Stomach (tissue), 8 donors: ENCODE measurements at regions not wholly inside any gene's neighbourhood (a gene's known extent, or its start where the extent isn't known, plus 50 kb on each side); places are given as distances from the start of the nearest gene placed in this dataset.

Experiments
- DNase-seq, 2 donors: peaks; one replicate each; pipeline versions ENCODE4 v3.0.0 to v3.0.0-alpha.2; 2013 to 2019
- H3K27ac ChIP-seq, 5 donors: fragments of 200-600 bp in 4 of 5; sonication (generic) in 4 of 5; one replicate each; pipeline ENCODE4 v1.5.1; 2013 to 2019; ENCODE audit warnings: mild to moderate bottlenecking in 1 of 5, moderate library complexity in 1 of 5
- H3K27me3 ChIP-seq, 3 donors: fragments of 200-600 bp; sonication (generic); one replicate each; pipeline ENCODE4 v1.5.1; 2017 to 2019; ENCODE audit warnings: mixed run types in 1 of 3
- H3K36me3 ChIP-seq, 4 donors: fragments of 200-600 bp; sonication (generic); 1 replicate in 3 of 4; 2 replicates in 1 of 4; pipeline ENCODE4 v1.5.1; 2016 to 2019
- H3K4me1 ChIP-seq, 4 donors: fragments of 200-600 bp; sonication (generic); one replicate each; pipeline ENCODE4 v1.5.1; 2016 to 2019
- H3K4me3 ChIP-seq, 4 donors: fragments of 200-600 bp; sonication (generic) in 3 of 4; one replicate each; pipeline ENCODE4 v1.5.1; 2016 to 2019; ENCODE audit warnings: mild to moderate bottlenecking in 1 of 4
- H3K9me3 ChIP-seq, 4 donors: fragments of 200-600 bp; sonication (generic); one replicate each; pipeline ENCODE4 v1.5.1; 2016 to 2019
- CTCF ChIP-seq, 7 experiments: fragments of 450-650 bp in 4 of 7; fragments of 200-600 bp in 3 of 7; sonication (generic) in 3 of 7; IDR thresholded peaks; one replicate each; pipeline ENCODE4 v1.5.1; 2016 to 2019; ENCODE audit warnings: antibody characterized with exemption in 7 of 7, control low read depth in 2 of 7, mild to moderate bottlenecking in 1 of 7
- EP300 ChIP-seq: sonication (generic); formaldehyde crosslinking; IDR thresholded peaks from one replicate; pipeline ENCODE4 v1.6.1; 2017; ENCODE audit warnings: antibody characterized with exemption
- POLR2A ChIP-seq, 4 donors: fragments of 450-650 bp; IDR thresholded peaks; one replicate each; pipeline ENCODE4 v1.6.1; 2016; ENCODE audit warnings: antibody characterized with exemption in 4 of 4, control low read depth in 2 of 4, mild to moderate bottlenecking in 1 of 4, moderate library complexity in 1 of 4
- POLR2AphosphoS5 ChIP-seq, 3 donors: sonication (generic); formaldehyde crosslinking; IDR thresholded peaks; one replicate each; pipeline ENCODE4 v1.6.1; 2016; ENCODE audit warnings: antibody characterized with exemption in 3 of 3
- WGBS, 5 donors: extraction: QIAGEN DNeasy Blood & Tissue Kit in 3 of 5; methylation state at CpG; one replicate each; pipeline versions ENCODE4 v1.1.5 to v1.1.7; 2013 to 2018; 5-methylcytosine and 5-hydroxymethylcytosine counted together
- intact Hi-C: fragments of 100-400 bp; cut with DNase I; formaldehyde crosslinking; loops from one replicate; pipeline ENCODE4 v1.15.1; 2023; ENCODE audit warnings: low total_unique reads
- donor health status: healthy with polysubstance abuse.
- donor health status: Bipolar disorder and iron deficiency.
- donor health status: healthy.

DNA sequence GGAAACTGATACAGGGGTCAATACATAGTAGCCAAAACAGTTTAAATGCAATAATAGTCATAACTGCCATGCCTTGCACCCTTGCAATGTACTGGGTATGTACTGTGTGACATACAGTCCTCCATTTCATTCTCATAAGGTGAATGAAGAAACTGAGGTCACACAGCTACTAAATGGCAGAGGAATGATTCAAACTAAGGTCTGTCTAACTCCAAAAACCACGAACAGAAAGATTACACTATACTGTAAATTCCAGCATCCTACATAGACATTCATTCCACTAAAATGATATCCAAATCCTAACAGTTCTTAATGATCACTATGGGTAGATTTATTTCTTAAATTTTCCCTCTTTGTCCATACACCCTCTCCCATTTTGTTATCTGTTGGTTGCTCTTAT, 238.1 kb upstream of the SERP2 start:
- H3K36me3 ChIP-seq = no peaks in the 10 kb centered on the region
- DNase-seq = no peak
- no peak for TF ChIP-seq EP300
- TF ChIP-seq POLR2A (IDR thresholded peaks at IDR 0.05) = no peak
- TF ChIP-seq CTCF (IDR thresholded peaks at IDR 0.05) = no peak
- TF ChIP-seq POLR2AphosphoS5 (IDR thresholded peaks at IDR 0.05) = no peak
- 71 to 88% (median 74%) methylated on average over 1 of the region's 1 CpG for WGBS, 5 donors
- peaks cover 4 to 13% (median 7%) of the 10 kb centered on the region in 4 donors for H3K4me1 ChIP-seq
- H3K27ac ChIP-seq = no peak overlapping the region
- no peak overlapping the region for H3K4me3 ChIP-seq
- no peaks in the 10 kb centered on the region for H3K9me3 ChIP-seq
- intact Hi-C loops = no loop called here
- no peaks in the 10 kb centered on the region for H3K27me3 ChIP-seq

- 64 to 81% (median 74%) methylated on average over 5 of the region's 5 CpGs for WGBS, 5 donors
- H3K27ac ChIP-seq = no peak overlapping the region
- no peaks in the 10 kb centered on the region for H3K9me3 ChIP-seq
- TF ChIP-seq EP300 (no peak), CTCF (IDR thresholded peaks at IDR 0.05) (no peak), POLR2AphosphoS5 (IDR thresholded peaks at IDR 0.05) (no peak), POLR2A (IDR thresholded peaks at IDR 0.05) (no peak)
- no peaks in the 10 kb centered on the region for H3K36me3 ChIP-seq
- no peak overlapping the region for H3K4me3 ChIP-seq
- no peaks in the 10 kb centered on the region for H3K27me3 ChIP-seq
- intact Hi-C loops = no loop called here
- peaks cover 14 to 23% (median 19%) of the 10 kb centered on the region in 4 donors for H3K4me1 ChIP-seq
- DNase-seq = no peak
These were observed 236.8 kb upstream of the SERP2 start for GRCh38 chr13:44136696-44137268.

DNA sequence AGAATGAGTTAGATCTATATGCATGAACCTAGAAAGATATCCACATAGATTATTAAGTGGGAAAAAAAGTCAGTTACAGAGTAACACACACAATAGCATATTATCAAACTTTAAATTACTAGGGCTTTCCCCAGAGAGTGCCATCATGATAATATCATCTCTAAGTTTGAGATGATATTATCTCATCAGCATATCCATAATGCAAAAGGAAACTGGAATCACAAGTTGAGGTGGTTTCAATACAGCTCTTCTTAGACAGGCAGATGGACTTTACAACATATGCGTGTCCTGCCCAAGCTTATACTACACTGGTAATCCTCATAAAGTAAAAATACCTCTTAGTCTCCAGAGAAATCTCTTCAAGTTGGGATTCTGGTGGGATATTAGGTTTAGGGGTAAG, 236.2 kb upstream of the SERP2 start:
- intact Hi-C loops = no loop called here
- H3K9me3 ChIP-seq = no peaks in the 10 kb centered on the region
- H3K36me3 ChIP-seq = no peaks in the 10 kb centered on the region
- no peaks in the 10 kb centered on the region for H3K27me3 ChIP-seq
- no peak overlapping the region for H3K27ac ChIP-seq
- 91 to 97% (median 95%) methylated on average over 1 of the region's 1 CpG for WGBS, 5 donors
- H3K4me3 ChIP-seq = no peak overlapping the region
- TF ChIP-seq POLR2A (IDR thresholded peaks at IDR 0.05) (no peak), EP300 (no peak), CTCF (IDR thresholded peaks at IDR 0.05) (no peak), POLR2AphosphoS5 (IDR thresholded peaks at IDR 0.05) (no peak)
- peaks cover 14 to 23% (median 18%) of the 10 kb centered on the region in 4 donors for H3K4me1 ChIP-seq
- DNase-seq = no peak

- Histone ChIP-seq H3K27me3 (no peaks in the 10 kb centered on the region), H3K9me3 (no peaks in the 10 kb centered on the region), H3K36me3 (no peaks in the 10 kb centered on the region), H3K27ac (peak overlapping the region in 2 of 5 donors; percentile 90 to 97), H3K4me3 (no peak overlapping the region), H3K4me1 (peaks cover 12 to 38% (median 16%) of the 10 kb centered on the region in 4 donors)
- peak; percentile 62 to 75 for DNase-seq
- TF ChIP-seq POLR2AphosphoS5 (IDR thresholded peaks at IDR 0.05) (peak in 1 of 3 donors; percentile 26), CTCF (IDR thresholded peaks at IDR 0.05) (no peak), EP300 (no peak), POLR2A (IDR thresholded peaks at IDR 0.05) (no peak)
- WGBS, 5 donors = 24 to 73% (median 51%) methylated on average over 7 of the region's 7 CpGs
- intact Hi-C loops = no loop called here
These were observed 233.5 kb upstream of the SERP2 start for GRCh38 chr13:44140146-44140545.
